ENCODE measurements at regions not wholly inside any gene's neighbourhood (a gene's known extent, or its start where the extent isn't known, plus 50 kb on each side); places are given as distances from the start of the nearest gene placed in this dataset.

- H3K4me3 Mint-ChIP-seq: no peak overlapping the region
- ChIA-PET POLR2A (no interaction called here), CTCF (interaction anchor here (1.0 kb wide), 1 partner anchor 49 kb away, joined by 3 read pairs; no protein-coding TSS in a partner anchor)
- H3K9me3 Mint-ChIP-seq: no peaks in the 10 kb centered on the region
- H3K4me1 Mint-ChIP-seq: peaks cover 42% of the 10 kb centered on the region
- H3K36me3 Mint-ChIP-seq: no peaks in the 10 kb centered on the region
- TF ChIP-seq E2F1 (CRISPR knock-in tag; IDR thresholded peaks at IDR 0.05) (no peak), TEAD4 (CRISPR knock-in tag; IDR thresholded peaks at IDR 0.05) (no peak), ZNF281 (CRISPR knock-in tag; IDR thresholded peaks at IDR 0.05) (no peak), RELA (CRISPR knock-in tag; IDR thresholded peaks at IDR 0.05; ENCODE audit: borderline replicate concordance) (no peak), HMGXB4 (CRISPR knock-in tag; IDR thresholded peaks at IDR 0.05) (no peak), ZNF317 (CRISPR knock-in tag; IDR thresholded peaks at IDR 0.05; ENCODE audit: borderline replicate concordance, low read depth) (no peak), ZNF671 (CRISPR knock-in tag; IDR thresholded peaks at IDR 0.05) (no peak)
- no peak for ATAC-seq
- no peak for DNase-seq (ENCODE audit: low spot score)
- no peak overlapping the region for H3K27ac Mint-ChIP-seq
- peaks cover 26% of the 10 kb centered on the region for H3K27me3 Mint-ChIP-seq (ENCODE audit: low read depth)
Measured at GRCh38 chr6:170011204-170012036, 260.0 kb downstream of the ERMARD start.

- H3K9me3 Mint-ChIP-seq: peaks cover under 1% of the 10 kb centered on the region
- no peak for DNase-seq (ENCODE audit: low spot score)
- peaks cover 3% of the 10 kb centered on the region for H3K36me3 Mint-ChIP-seq
- CTCF ChIA-PET: interaction anchor here (1.0 kb wide), 1 partner anchor 48 kb away, joined by 3 read pairs; no protein-coding TSS in a partner anchor
- ATAC-seq: no peak
- no peak for TF ChIP-seq NFATC4 (CRISPR knock-in tag; IDR thresholded peaks at IDR 0.05)
- no peak for TF ChIP-seq MAX (CRISPR knock-in tag; IDR thresholded peaks at IDR 0.05)
- TF ChIP-seq AR (CRISPR knock-in tag; IDR thresholded peaks at IDR 0.05): no peak
- TF ChIP-seq ATF2 (CRISPR knock-in tag; IDR thresholded peaks at IDR 0.05; ENCODE audit: borderline replicate concordance, low read depth): no peak
- no peak for TF ChIP-seq CREM (CRISPR knock-in tag; IDR thresholded peaks at IDR 0.05)
- no peak for TF ChIP-seq EMX1 (CRISPR knock-in tag; IDR thresholded peaks at IDR 0.05)
- H3K4me3 Mint-ChIP-seq: no peak overlapping the region
- peaks cover 27% of the 10 kb centered on the region for H3K27me3 Mint-ChIP-seq (ENCODE audit: low read depth)
- POLR2A ChIA-PET: no interaction called here
- peaks cover 49% of the 10 kb centered on the region for H3K4me1 Mint-ChIP-seq
- no peak overlapping the region for H3K27ac Mint-ChIP-seq
Measured at GRCh38 chr6:170010665-170011203, 259.3 kb downstream of the ERMARD start.

All from WTC11 (cell line).